Gastroesophageal sphincter (tissue), 3 donors: ENCODE measurements at regions not wholly inside any gene's neighbourhood (a gene's known extent, or its start where the extent isn't known, plus 50 kb on each side); places are given as distances from the start of the nearest gene placed in this dataset.

Source experiments
- POLR2A ChIP-seq, 2 donors: fragments of 450-650 bp; IDR thresholded peaks; one replicate each; pipeline ENCODE4 v1.6.1; 2017; ENCODE audit warnings: antibody characterized with exemption in 2 of 2, mild to moderate bottlenecking in 2 of 2, moderate library complexity in 1 of 2
- POLR2AphosphoS5 ChIP-seq: sonication (generic); formaldehyde crosslinking; IDR thresholded peaks from one replicate; pipeline ENCODE4 v1.6.1; 2017; ENCODE audit warnings: antibody characterized with exemption
- TF ChIP-seq, protein P1 (sequence below), 4 experiments: fragments of 200-600 bp in 2 of 4; fragments of 450-650 bp in 2 of 4; sonication (generic) in 1 of 4; IDR thresholded peaks; one replicate each; pipeline ENCODE4 v1.5.1; 2017 to 2019; ENCODE audit warnings: antibody characterized with exemption in 4 of 4, mild to moderate bottlenecking in 2 of 4, moderate library complexity in 2 of 4

DNA sequence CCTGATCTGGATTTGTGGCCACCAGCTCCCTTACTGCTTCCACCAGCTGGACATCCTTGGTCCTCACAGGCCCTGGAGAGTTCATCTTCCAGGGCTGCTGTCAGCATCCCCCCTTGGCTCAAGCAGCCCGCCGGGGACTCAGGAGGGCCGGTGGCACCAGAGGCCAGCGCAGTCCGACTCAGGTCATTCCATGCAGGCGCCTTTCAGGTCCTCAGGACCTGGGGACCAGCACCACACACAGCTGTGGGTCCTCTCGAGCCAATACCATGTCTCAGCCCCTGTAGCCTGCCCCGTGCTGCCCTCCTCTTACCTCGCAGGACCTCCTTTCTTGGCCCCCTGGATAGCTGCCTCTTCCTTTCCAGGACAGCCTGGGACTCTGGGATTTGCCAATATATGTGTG lies 145.5 kb downstream of the BMS1 start:
- TF ChIP-seq, protein P1, sequence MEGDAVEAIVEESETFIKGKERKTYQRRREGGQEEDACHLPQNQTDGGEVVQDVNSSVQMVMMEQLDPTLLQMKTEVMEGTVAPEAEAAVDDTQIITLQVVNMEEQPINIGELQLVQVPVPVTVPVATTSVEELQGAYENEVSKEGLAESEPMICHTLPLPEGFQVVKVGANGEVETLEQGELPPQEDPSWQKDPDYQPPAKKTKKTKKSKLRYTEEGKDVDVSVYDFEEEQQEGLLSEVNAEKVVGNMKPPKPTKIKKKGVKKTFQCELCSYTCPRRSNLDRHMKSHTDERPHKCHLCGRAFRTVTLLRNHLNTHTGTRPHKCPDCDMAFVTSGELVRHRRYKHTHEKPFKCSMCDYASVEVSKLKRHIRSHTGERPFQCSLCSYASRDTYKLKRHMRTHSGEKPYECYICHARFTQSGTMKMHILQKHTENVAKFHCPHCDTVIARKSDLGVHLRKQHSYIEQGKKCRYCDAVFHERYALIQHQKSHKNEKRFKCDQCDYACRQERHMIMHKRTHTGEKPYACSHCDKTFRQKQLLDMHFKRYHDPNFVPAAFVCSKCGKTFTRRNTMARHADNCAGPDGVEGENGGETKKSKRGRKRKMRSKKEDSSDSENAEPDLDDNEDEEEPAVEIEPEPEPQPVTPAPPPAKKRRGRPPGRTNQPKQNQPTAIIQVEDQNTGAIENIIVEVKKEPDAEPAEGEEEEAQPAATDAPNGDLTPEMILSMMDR (IDR thresholded peaks at IDR 0.05) = no peak
- TF ChIP-seq POLR2A (IDR thresholded peaks at IDR 0.05) (no peak), POLR2AphosphoS5 (no peak)
